ENCODE measurements at regions not wholly inside any gene's neighbourhood (a gene's known extent, or its start where the extent isn't known, plus 50 kb on each side); places are given as distances from the start of the nearest gene placed in this dataset.

GRCh38 chr2:18273205-18273604, 287.2 kb downstream of the RDH14 start (continued):
- TF ChIP-seq CHD7 (IDR thresholded peaks at IDR 0.05; ENCODE audit: insufficient replicate concordance, low read length) (no peak), POLR2AphosphoS5 (IDR thresholded peaks at IDR 0.05; ENCODE audit: low read depth, low read length) (no peak)
